ENCODE measurements at regions not wholly inside any gene's neighbourhood (a gene's known extent, or its start where the extent isn't known, plus 50 kb on each side); places are given as distances from the start of the nearest gene placed in this dataset.

GRCh38 chr7:110181768-110182167, 909.2 kb upstream of the LRRN3 start:
- H3K27me3 ChIP-seq (ENCODE audit: insufficient read depth, poor library complexity, severe bottlenecking): no peaks in the 10 kb centered on the region
- H3K27ac ChIP-seq (replicated peaks): no peak overlapping the region
- TF ChIP-seq POLR2AphosphoS5 (IDR thresholded peaks at IDR 0.05; ENCODE audit: low read depth): no peak
- TF ChIP-seq REST (IDR thresholded peaks at IDR 0.05; ENCODE audit: insufficient replicate concordance, low read depth): no peak
- TF ChIP-seq GABPA (IDR thresholded peaks at IDR 0.05; ENCODE audit: low read depth): no peak
- TF ChIP-seq SPI1 (IDR thresholded peaks at IDR 0.05; ENCODE audit: borderline replicate concordance, low read depth): no peak
- TF ChIP-seq CTCF (IDR thresholded peaks at IDR 0.05; ENCODE audit: insufficient read depth, low read length): no peak
- no peak for DNase-seq (ENCODE audit: low read depth in 1 of 2, low spot score in 1 of 2)
- H3K4me3 ChIP-seq (replicated peaks; ENCODE audit: insufficient read depth, low read length): no peak overlapping the region

GRCh38 chr7:110186334-110186733, 904.6 kb upstream of the LRRN3 start:
- no peak for DNase-seq (ENCODE audit: low read depth in 1 of 2, low spot score in 1 of 2)
- TF ChIP-seq POLR2AphosphoS5 (IDR thresholded peaks at IDR 0.05; ENCODE audit: low read depth): no peak
- TF ChIP-seq CTCF (IDR thresholded peaks at IDR 0.05; ENCODE audit: insufficient read depth, low read length): no peak
- Histone ChIP-seq H3K27me3 (ENCODE audit: insufficient read depth, poor library complexity, severe bottlenecking) (no peaks in the 10 kb centered on the region), H3K27ac (replicated peaks) (no peak overlapping the region), H3K4me3 (replicated peaks; ENCODE audit: insufficient read depth, low read length) (no peak overlapping the region)

GRCh38 chr7:110187877-110188554, 902.9 kb upstream of the LRRN3 start:
- H3K27ac ChIP-seq (replicated peaks): no peak overlapping the region
- no peak for DNase-seq (ENCODE audit: low read depth in 1 of 2, low spot score in 1 of 2)
- no peak overlapping the region for H3K4me3 ChIP-seq (replicated peaks; ENCODE audit: insufficient read depth, low read length)
- TF ChIP-seq REST (IDR thresholded peaks at IDR 0.05; ENCODE audit: insufficient replicate concordance, low read depth) (no peak), SPI1 (IDR thresholded peaks at IDR 0.05; ENCODE audit: borderline replicate concordance, low read depth) (no peak), GABPA (IDR thresholded peaks at IDR 0.05; ENCODE audit: low read depth) (no peak)
- no peaks in the 10 kb centered on the region for H3K27me3 ChIP-seq (ENCODE audit: insufficient read depth, poor library complexity, severe bottlenecking)

- no peak for DNase-seq (ENCODE audit: low read depth in 1 of 2, low spot score in 1 of 2)
- Histone ChIP-seq H3K4me3 (replicated peaks; ENCODE audit: insufficient read depth, low read length) (no peak overlapping the region), H3K27me3 (ENCODE audit: insufficient read depth, poor library complexity, severe bottlenecking) (no peaks in the 10 kb centered on the region), H3K27ac (replicated peaks) (no peak overlapping the region)
- TF ChIP-seq REST (IDR thresholded peaks at IDR 0.05; ENCODE audit: insufficient replicate concordance, low read depth) (no peak), CTCF (IDR thresholded peaks at IDR 0.05; ENCODE audit: insufficient read depth, low read length) (no peak), SPI1 (IDR thresholded peaks at IDR 0.05; ENCODE audit: borderline replicate concordance, low read depth) (no peak), GABPA (IDR thresholded peaks at IDR 0.05; ENCODE audit: low read depth) (no peak), POLR2AphosphoS5 (IDR thresholded peaks at IDR 0.05; ENCODE audit: low read depth) (no peak)
Observed at GRCh38 chr7:110204527-110204926, 886.4 kb upstream of the LRRN3 start.

Measured in HL-60 (cell line).